BLaER1 (cell line): ENCODE measurements at regions not wholly inside any gene's neighbourhood (a gene's known extent, or its start where the extent isn't known, plus 50 kb on each side); places are given as distances from the start of the nearest gene placed in this dataset.
A peak's percentile ranks its signal among the peaks of the same experiment; 100 is the strongest.

Experiments used
- H3K27ac ChIP-seq: shearing (Covaris generic); formaldehyde crosslinking; 2 replicates; pipeline ENCODE4 v1.8.1; 2022
- H3K27me3 ChIP-seq: shearing (Covaris generic); formaldehyde crosslinking; 2 replicates; pipeline ENCODE4 v1.8.1; 2022
- H3K36me3 ChIP-seq: shearing (Covaris generic); formaldehyde crosslinking; 2 replicates; pipeline ENCODE4 v1.8.1; 2022
- H3K4me1 ChIP-seq: shearing (Covaris generic); formaldehyde crosslinking; 2 replicates; pipeline ENCODE4 v1.8.1; 2022
- H3K4me2 ChIP-seq: shearing (Covaris generic); formaldehyde crosslinking; 2 replicates; pipeline ENCODE4 v1.8.1; 2022
- H3K4me3 ChIP-seq: shearing (Covaris generic); formaldehyde crosslinking; 2 replicates; pipeline ENCODE4 v1.8.1; 2022
- H3K9ac ChIP-seq: shearing (Covaris generic); formaldehyde crosslinking; 2 replicates; pipeline ENCODE4 v1.8.1; 2022
- H3K9me3 ChIP-seq: shearing (Covaris generic); formaldehyde crosslinking; 2 replicates; pipeline ENCODE4 v1.8.1; 2022
- H4K20me1 ChIP-seq: shearing (Covaris generic); formaldehyde crosslinking; 2 replicates; pipeline ENCODE4 v1.8.1; 2022
- Cebpa-rat ChIP-seq: shearing (Covaris generic); IDR thresholded peaks from 2 replicates; pipeline ENCODE4 v1.8.1; 2022

DNA sequence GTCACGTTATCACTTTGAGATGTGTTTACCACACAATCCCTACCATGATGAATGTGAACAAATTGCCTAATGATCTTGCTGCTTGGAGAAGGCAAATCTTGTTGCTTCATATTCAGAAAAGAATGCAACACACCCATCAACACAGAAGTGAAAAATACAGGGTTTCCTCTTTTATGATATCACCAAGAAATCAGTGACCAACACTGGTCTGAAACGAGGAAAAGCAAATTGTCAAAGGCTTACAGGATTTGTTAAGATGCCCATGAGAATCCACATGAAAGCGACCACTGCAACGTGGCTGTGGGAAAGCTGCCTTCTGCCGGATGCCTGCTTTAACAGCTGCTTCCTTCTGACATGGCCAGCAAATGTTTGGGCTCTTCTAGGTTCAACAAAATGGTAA, 397.6 kb upstream of the LRATD1 start:
- Histone ChIP-seq H3K27me3 (no peaks in the 10 kb centered on the region), H3K4me2 (peak overlapping the region; percentile 54), H3K9me3 (no peaks in the 10 kb centered on the region), H3K36me3 (no peaks in the 10 kb centered on the region), H3K9ac (no peak overlapping the region), H3K4me1 (peaks cover 35% of the 10 kb centered on the region), H3K27ac (no peak overlapping the region; the same call in 1 of the 2 replicates), H4K20me1 (no peaks in the 10 kb centered on the region), H3K4me3 (no peak overlapping the region)
- TF ChIP-seq Cebpa-rat, result peak; percentile 62; the same call in 1 of the 2 replicates

DNA sequence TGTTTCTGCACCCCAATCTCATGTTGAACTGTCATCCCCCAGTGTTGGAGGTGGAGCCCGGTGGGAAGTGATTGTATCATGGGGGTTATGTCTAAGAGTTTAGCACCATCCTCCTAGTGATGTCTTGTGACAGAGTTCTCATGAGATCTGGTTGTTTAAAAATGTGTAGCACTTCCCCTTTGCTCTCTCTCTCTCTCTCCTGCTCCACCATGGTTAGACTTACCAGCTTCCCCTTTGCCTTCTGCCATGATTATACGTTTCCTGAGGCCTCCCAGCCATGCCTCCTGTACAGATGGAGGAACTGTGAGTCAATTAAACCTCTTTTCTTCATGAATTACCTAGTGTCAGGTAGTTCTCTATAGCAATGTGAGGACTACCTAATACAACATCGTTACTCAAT, 396.9 kb upstream of the LRATD1 start:
- H3K36me3 ChIP-seq, result no peaks in the 10 kb centered on the region
- H3K9ac ChIP-seq, result no peak overlapping the region
- no peak overlapping the region for H3K4me3 ChIP-seq
- no peaks in the 10 kb centered on the region for H3K9me3 ChIP-seq
- peak overlapping the region; percentile 54 for H3K4me2 ChIP-seq
- no peak for TF ChIP-seq Cebpa-rat
- H3K27ac ChIP-seq, result peak overlapping the region; percentile 42; the same call in 1 of the 2 replicates
- H3K27me3 ChIP-seq, result no peaks in the 10 kb centered on the region
- peaks cover 35% of the 10 kb centered on the region for H3K4me1 ChIP-seq
- H4K20me1 ChIP-seq, result no peaks in the 10 kb centered on the region

DNA sequence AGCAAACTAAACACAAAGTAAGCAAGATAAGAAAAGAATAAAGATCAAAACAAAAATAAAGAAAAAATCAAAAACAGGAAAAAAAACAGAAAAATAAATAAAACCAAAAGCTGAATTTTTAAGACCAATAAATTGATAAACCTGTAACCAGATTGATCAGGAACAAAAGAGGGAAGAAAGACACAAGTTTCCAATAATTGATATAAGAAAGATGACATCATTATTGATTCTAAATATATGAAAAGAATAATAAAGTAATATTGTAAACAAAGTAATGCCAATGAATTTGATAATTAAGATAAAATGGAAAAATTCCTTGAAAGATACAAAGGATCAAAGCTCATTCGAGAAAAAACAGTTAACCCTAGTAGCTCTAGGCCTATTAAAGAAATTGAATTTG, 394.6 kb upstream of the LRATD1 start:
- H3K36me3 ChIP-seq, result no peaks in the 10 kb centered on the region
- peaks cover 35% of the 10 kb centered on the region for H3K4me1 ChIP-seq
- no peaks in the 10 kb centered on the region for H4K20me1 ChIP-seq
- H3K9me3 ChIP-seq, result no peaks in the 10 kb centered on the region
- H3K27me3 ChIP-seq, result no peaks in the 10 kb centered on the region
- H3K9ac ChIP-seq, result no peak overlapping the region
- no peak for TF ChIP-seq Cebpa-rat
- no peak overlapping the region for H3K27ac ChIP-seq
- no peak overlapping the region for H3K4me3 ChIP-seq
- no peak overlapping the region for H3K4me2 ChIP-seq

DNA sequence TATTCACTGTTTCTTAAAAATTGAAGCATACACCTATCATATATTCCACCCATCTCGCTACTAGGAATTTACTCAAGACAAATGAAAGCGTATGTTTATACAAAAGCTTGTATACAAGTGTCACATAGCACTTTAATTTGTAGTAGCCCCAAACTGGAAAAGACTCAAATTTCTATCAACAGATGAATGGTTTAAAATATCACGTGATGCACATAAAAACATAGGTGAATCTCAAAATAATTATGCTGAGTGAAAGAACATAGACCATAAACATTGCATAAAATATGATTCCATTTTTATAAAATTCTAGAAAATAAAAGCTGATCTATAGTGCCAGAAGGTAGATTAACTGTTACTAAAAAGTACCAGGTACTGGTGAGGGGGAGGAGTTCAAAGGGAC, 392.9 kb upstream of the LRATD1 start:
- no peaks in the 10 kb centered on the region for H4K20me1 ChIP-seq
- no peak overlapping the region for H3K27ac ChIP-seq
- no peak overlapping the region for H3K4me2 ChIP-seq
- H3K27me3 ChIP-seq, result no peaks in the 10 kb centered on the region
- H3K4me1 ChIP-seq, result peaks cover 24% of the 10 kb centered on the region
- H3K9ac ChIP-seq, result no peak overlapping the region
- no peaks in the 10 kb centered on the region for H3K36me3 ChIP-seq
- no peak for TF ChIP-seq Cebpa-rat
- H3K4me3 ChIP-seq, result no peak overlapping the region
- H3K9me3 ChIP-seq, result peaks cover 2% of the 10 kb centered on the region; the same call in 1 of the 2 replicates

DNA sequence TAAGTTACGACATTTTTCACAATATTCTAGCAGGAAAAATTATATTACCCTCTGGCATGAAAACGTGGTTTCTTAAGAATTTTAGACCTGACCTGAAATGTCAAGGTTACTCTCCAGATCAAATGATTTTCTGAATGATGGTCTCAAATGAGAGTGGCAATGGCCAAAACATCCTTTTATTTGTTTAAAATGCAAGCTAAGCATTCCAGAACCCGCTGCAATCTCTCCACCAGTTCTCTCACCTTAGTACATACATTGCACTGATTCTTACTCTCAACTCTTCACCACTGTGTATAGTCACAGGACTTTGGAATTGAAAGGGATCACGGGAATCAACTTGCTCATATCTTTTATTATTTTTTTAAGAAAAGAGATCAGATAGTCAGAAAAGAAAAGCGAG, 391.6 kb upstream of the LRATD1 start:
- Histone ChIP-seq H3K9ac (no peak overlapping the region), H3K4me2 (no peak overlapping the region), H4K20me1 (no peaks in the 10 kb centered on the region), H3K4me1 (peaks cover 11% of the 10 kb centered on the region), H3K9me3 (peaks cover 7% of the 10 kb centered on the region; the same call in 1 of the 2 replicates), H3K27me3 (no peaks in the 10 kb centered on the region), H3K27ac (no peak overlapping the region), H3K4me3 (no peak overlapping the region), H3K36me3 (no peaks in the 10 kb centered on the region)
- TF ChIP-seq Cebpa-rat, result no peak

DNA sequence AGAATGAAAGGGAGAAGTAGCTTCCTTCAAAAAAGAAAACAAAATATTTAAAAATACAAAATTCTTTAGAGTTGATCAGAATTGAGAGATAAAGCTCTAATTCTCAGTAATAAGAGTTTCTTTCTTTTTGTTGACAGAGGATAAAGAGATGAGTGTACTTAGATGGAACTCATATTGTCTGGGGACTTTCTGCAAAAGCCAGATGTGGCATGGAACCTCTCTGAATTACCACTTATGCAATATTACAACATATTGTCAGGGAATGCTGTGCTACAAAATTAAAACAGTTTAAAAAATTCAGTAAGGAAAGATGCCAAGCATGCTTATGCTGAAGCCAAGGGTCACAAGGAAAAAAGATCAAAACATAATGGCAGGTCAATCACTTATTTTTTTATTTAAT, 386.6 kb upstream of the LRATD1 start:
- H3K4me2 ChIP-seq, result no peak overlapping the region
- H3K9ac ChIP-seq, result no peak overlapping the region
- no peaks in the 10 kb centered on the region for H3K36me3 ChIP-seq
- H3K4me1 ChIP-seq, result no peaks in the 10 kb centered on the region
- peaks cover 7% of the 10 kb centered on the region; the same call in 1 of the 2 replicates for H3K9me3 ChIP-seq
- no peak overlapping the region for H3K4me3 ChIP-seq
- H4K20me1 ChIP-seq, result no peaks in the 10 kb centered on the region
- H3K27me3 ChIP-seq, result no peaks in the 10 kb centered on the region
- H3K27ac ChIP-seq, result no peak overlapping the region
- no peak for TF ChIP-seq Cebpa-rat

DNA sequence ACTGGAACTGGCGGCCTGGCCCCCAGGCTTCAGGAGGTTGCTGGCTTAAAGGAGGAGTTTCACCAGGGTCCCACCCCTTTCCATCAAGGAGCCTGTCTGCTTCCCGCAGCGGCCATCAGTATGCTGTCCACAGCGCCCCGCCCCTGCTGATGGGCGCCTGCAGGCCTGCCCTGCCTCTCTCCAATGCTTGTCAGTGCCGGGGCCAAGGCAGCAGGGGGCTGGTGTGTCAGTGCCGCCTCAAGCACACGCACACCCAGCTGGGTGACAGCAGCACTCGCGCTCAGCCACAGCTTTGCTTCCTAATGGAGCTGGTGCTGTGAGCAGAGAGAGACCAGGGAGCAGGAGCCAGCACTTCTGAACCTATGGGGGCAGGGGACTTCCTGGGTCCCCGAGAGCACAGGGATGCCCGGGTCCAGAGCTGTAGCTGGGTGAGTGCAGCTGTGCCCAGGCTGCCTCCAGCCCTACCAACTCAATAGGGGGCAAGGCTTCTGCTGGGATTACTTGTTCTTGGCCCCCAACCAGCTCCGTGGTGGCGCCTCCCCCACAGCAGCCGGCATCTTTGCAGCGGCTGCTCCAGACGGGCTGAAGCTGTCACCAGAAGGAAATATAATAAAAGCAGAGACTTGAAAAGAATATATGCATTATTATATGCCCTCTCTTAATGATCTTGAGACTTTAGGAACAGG, 377.2 kb upstream of the LRATD1 start:
- H3K9me3 ChIP-seq, result no peaks in the 10 kb centered on the region
- H3K4me2 ChIP-seq, result no peak overlapping the region
- no peaks in the 10 kb centered on the region for H3K4me1 ChIP-seq
- H3K27ac ChIP-seq, result no peak overlapping the region
- no peaks in the 10 kb centered on the region for H4K20me1 ChIP-seq
- H3K27me3 ChIP-seq, result no peaks in the 10 kb centered on the region
- H3K9ac ChIP-seq, result no peak overlapping the region
- no peaks in the 10 kb centered on the region for H3K36me3 ChIP-seq
- no peak for TF ChIP-seq Cebpa-rat
- no peak overlapping the region for H3K4me3 ChIP-seq

DNA sequence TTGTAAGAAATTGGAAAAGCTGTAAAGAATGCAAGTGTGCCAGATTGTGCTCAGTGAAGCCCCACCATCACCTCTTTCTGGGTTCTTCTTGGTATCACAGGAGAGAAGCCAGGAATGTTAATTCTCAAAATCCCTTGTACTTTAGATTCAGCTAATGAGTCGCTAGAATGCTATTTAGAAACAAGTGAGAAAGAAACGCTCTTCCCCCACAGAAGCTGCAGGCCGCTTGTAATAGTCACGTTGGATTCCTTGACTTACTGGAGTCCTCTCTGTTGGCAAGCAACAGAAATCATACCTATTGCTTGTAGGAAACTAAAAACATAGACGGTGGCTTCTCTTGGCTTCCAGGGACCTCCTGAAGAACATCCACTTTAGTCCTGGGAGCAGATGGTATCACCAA, 375.6 kb upstream of the LRATD1 start:
- H3K36me3 ChIP-seq, result no peaks in the 10 kb centered on the region
- H3K27me3 ChIP-seq, result no peaks in the 10 kb centered on the region
- no peak overlapping the region for H3K9ac ChIP-seq
- H3K9me3 ChIP-seq, result no peaks in the 10 kb centered on the region
- H3K27ac ChIP-seq, result no peak overlapping the region
- no peaks in the 10 kb centered on the region for H4K20me1 ChIP-seq
- H3K4me2 ChIP-seq, result no peak overlapping the region
- no peaks in the 10 kb centered on the region for H3K4me1 ChIP-seq
- TF ChIP-seq Cebpa-rat, result no peak
- H3K4me3 ChIP-seq, result no peak overlapping the region

DNA sequence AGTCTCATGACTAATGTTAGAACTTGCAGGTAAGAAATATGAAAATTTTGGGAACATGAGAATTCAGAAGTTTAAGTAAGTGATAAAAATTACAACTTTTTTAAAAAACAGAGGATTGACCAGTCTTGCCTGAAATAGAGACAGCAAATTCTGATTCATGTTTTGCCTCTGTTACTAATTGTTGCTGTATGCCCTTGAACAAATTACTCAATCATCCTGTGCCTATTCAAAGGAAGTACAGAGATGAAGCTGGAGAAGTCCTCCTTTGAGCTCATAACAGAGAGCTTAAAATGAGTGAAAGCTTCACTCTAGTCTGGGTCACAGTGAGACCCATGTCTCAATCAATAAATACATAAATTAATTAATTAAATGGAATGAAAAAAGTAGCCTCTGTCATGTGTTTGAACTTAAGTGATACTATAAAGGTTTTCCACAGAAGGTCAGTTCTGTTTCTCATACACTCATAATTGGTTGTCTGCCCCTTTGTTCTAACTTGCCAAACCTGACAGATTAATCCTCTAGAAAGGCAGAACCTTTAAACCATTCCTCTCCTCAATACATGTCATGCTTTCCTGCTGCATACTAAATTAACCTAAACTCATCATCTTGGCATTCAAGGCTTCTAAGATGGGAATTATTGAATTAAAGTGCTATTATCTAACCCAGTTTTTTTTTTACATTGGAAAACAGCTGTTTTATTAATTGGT, 374.6 kb upstream of the LRATD1 start:
- H3K27me3 ChIP-seq, result no peaks in the 10 kb centered on the region
- no peak for TF ChIP-seq Cebpa-rat
- H3K4me3 ChIP-seq, result no peak overlapping the region
- no peaks in the 10 kb centered on the region for H4K20me1 ChIP-seq
- H3K27ac ChIP-seq, result no peak overlapping the region
- no peak overlapping the region for H3K9ac ChIP-seq
- H3K9me3 ChIP-seq, result no peaks in the 10 kb centered on the region
- no peak overlapping the region for H3K4me2 ChIP-seq
- H3K36me3 ChIP-seq, result no peaks in the 10 kb centered on the region
- H3K4me1 ChIP-seq, result no peaks in the 10 kb centered on the region

DNA sequence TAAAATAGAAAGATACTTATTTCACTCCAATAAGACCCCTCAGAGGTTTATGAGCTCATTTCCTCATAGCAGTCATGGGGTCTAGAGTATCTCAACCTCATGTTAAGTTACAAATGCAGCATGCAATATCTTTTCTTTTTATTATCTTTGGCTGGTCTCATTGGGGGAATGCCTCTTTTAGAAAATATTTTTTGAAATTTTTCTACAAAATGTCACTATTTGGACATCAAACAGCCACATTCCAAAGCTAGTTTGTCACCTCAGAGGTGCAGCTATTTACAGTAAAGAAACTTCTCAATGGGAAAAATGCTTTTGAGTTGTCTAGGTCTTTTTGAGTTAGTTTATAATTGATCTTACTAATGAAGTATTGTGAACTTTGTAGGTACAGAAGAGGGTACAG, 370.7 kb upstream of the LRATD1 start:
- no peaks in the 10 kb centered on the region for H3K4me1 ChIP-seq
- H3K27ac ChIP-seq, result no peak overlapping the region
- TF ChIP-seq Cebpa-rat, result no peak
- H3K27me3 ChIP-seq, result no peaks in the 10 kb centered on the region
- no peak overlapping the region for H3K4me2 ChIP-seq
- H4K20me1 ChIP-seq, result no peaks in the 10 kb centered on the region
- no peak overlapping the region for H3K4me3 ChIP-seq
- H3K36me3 ChIP-seq, result no peaks in the 10 kb centered on the region
- no peaks in the 10 kb centered on the region for H3K9me3 ChIP-seq
- no peak overlapping the region for H3K9ac ChIP-seq
